Tibial artery (tissue), 4 donors: ENCODE measurements at regions not wholly inside any gene's neighbourhood (a gene's known extent, or its start where the extent isn't known, plus 50 kb on each side); places are given as distances from the start of the nearest gene placed in this dataset.

Source experiments
- DNase-seq, 2 donors: peaks; one replicate each; pipeline ENCODE4 v3.0.0-alpha.2; 2019
- H3K27ac ChIP-seq, 2 donors: fragments of 200-600 bp; sonication (generic) in 1 of 2; 1 replicate in 1 of 2; 2 replicates in 1 of 2; pipeline ENCODE4 v1.5.1; 2018 to 2019; ENCODE audit warnings: mild to moderate bottlenecking in 1 of 2
- H3K27me3 ChIP-seq, 2 donors: fragments of 200-600 bp; sonication (generic) in 1 of 2; one replicate each; pipeline versions ENCODE4 v1.5.1 to v1.6.0; 2016 to 2019
- H3K36me3 ChIP-seq, 3 donors: fragments of 200-600 bp; sonication (generic) in 2 of 3; one replicate each; pipeline ENCODE4 v1.5.1; 2016 to 2019; ENCODE audit warnings: mild to moderate bottlenecking in 2 of 3
- H3K4me1 ChIP-seq, 4 donors: fragments of 200-600 bp; sonication (generic) in 2 of 4; 1 replicate in 3 of 4; 2 replicates in 1 of 4; pipeline ENCODE4 v1.5.1; 2016 to 2019
- H3K4me3 ChIP-seq, 2 donors: fragments of 200-600 bp; sonication (generic) in 1 of 2; 1 replicate in 1 of 2; 2 replicates in 1 of 2; pipeline ENCODE4 v1.5.1; 2018 to 2019; ENCODE audit warnings: mild to moderate bottlenecking in 2 of 2
- H3K9me3 ChIP-seq, 3 donors: fragments of 200-600 bp; sonication (generic) in 1 of 3; one replicate each; pipeline ENCODE4 v1.5.1; 2016 to 2019
- CTCF ChIP-seq, 2 experiments: fragments of 200-600 bp in 1 of 2; fragments of 450-650 bp in 1 of 2; IDR thresholded peaks; one replicate each; pipeline ENCODE4 v1.5.1; 2017 to 2019; ENCODE audit warnings: antibody characterized with exemption in 2 of 2, mild to moderate bottlenecking in 1 of 2, moderate library complexity in 1 of 2
- intact Hi-C: fragments of 100-400 bp; cut with DNase I; formaldehyde crosslinking; loops from one replicate; pipeline ENCODE4 v1.15.0; 2023; ENCODE audit warnings: low total_unique reads

DNA sequence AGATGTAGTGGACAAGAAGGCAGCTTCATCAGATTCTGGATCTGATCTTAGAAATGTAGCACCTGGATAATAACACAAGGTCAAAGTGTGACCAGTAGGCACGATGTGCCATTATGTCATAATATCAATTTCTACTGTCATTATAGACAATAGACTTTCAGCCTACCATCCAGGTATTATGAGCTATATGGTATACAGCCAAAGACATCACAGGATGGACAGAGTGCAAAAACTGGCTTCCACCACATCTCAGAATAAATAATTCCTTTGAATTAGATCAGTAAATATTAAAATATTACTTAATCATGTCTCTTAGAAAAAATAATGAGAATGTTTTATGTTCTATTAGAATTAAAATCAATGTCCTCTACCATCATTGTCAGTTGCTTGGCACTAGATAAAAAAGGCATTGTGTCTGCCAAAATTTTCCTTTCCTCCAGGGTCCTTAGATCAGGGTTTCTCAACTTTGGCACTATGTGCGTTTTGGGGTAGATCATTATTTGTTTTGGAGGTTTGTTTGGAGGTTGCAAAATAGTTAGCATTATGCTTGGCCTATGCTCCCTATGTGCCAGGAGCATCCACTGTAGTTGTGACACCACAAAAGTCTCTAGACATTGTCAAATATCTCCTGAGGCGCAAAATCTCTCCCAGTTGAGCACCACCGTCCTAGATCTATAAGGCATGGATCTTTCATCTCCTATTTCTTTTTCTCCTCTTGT, 86.7 kb upstream of the NRIP1 start:
- Histone ChIP-seq H3K9me3 (no peaks in the 10 kb centered on the region), H3K4me3 (no peak overlapping the region), H3K36me3 (no peaks in the 10 kb centered on the region), H3K27me3 (no peaks in the 10 kb centered on the region), H3K4me1 (no peaks in the 10 kb centered on the region), H3K27ac (no peak overlapping the region)
- DNase-seq: no peak
- TF ChIP-seq CTCF (IDR thresholded peaks at IDR 0.05): no peak
- intact Hi-C loops: loop anchor here (10.0 kb wide), 1 partner anchor 87 kb away; the partner anchor contains the start of gene NRIP1

- Histone ChIP-seq H3K9me3 (no peaks in the 10 kb centered on the region), H3K36me3 (no peaks in the 10 kb centered on the region), H3K27ac (no peak overlapping the region), H3K27me3 (no peaks in the 10 kb centered on the region), H3K4me1 (no peaks in the 10 kb centered on the region), H3K4me3 (no peak overlapping the region)
- TF ChIP-seq CTCF (IDR thresholded peaks at IDR 0.05): no peak
- intact Hi-C loops: loop anchor here (10.0 kb wide), 1 partner anchor 88 kb away; the partner anchor contains the start of gene NRIP1
- DNase-seq: no peak
These were observed 87.8 kb upstream of the NRIP1 start for GRCh38 chr21:15152591-15152990.

GRCh38 chr21:15159382-15160020, 94.7 kb upstream of the NRIP1 start:
- Histone ChIP-seq H3K4me3 (no peak overlapping the region), H3K27ac (no peak overlapping the region), H3K27me3 (no peaks in the 10 kb centered on the region), H3K4me1 (no peaks in the 10 kb centered on the region), H3K36me3 (no peaks in the 10 kb centered on the region), H3K9me3 (no peaks in the 10 kb centered on the region)
- intact Hi-C loops: loop anchor here (10.0 kb wide), 1 partner anchor 95 kb away; the partner anchor contains the start of gene NRIP1
- DNase-seq: no peak
- TF ChIP-seq CTCF (IDR thresholded peaks at IDR 0.05): no peak

- Histone ChIP-seq H3K4me1 (no peaks in the 10 kb centered on the region), H3K27ac (no peak overlapping the region), H3K27me3 (no peaks in the 10 kb centered on the region), H3K9me3 (no peaks in the 10 kb centered on the region), H3K4me3 (no peak overlapping the region), H3K36me3 (no peaks in the 10 kb centered on the region)
- TF ChIP-seq CTCF (IDR thresholded peaks at IDR 0.05): no peak
- intact Hi-C loops: no loop called here
- DNase-seq: no peak
These were observed 95.3 kb upstream of the NRIP1 start for GRCh38 chr21:15160136-15160535.

- Histone ChIP-seq H3K27ac (no peak overlapping the region), H3K4me1 (no peaks in the 10 kb centered on the region), H3K36me3 (no peaks in the 10 kb centered on the region), H3K4me3 (no peak overlapping the region), H3K9me3 (no peaks in the 10 kb centered on the region), H3K27me3 (no peaks in the 10 kb centered on the region)
- TF ChIP-seq CTCF (IDR thresholded peaks at IDR 0.05): no peak
- intact Hi-C loops: no loop called here
- no peak for DNase-seq
These were observed 98.1 kb upstream of the NRIP1 start for GRCh38 chr21:15162921-15163320.
